Neural progenitor cell (in vitro differentiated cells): ENCODE measurements at regions not wholly inside any gene's neighbourhood (a gene's known extent, or its start where the extent isn't known, plus 50 kb on each side); places are given as distances from the start of the nearest gene placed in this dataset.

Experiments used
- DNase-seq: peaks from one replicate; pipeline ENCODE4 v3.0.0-alpha.2; 2016; ENCODE audit warnings: low spot score
- H2AFZ ChIP-seq: fragments of 200-600 bp; sonication (generic); replicated peaks from 2 replicates; pipeline ENCODE4 v1.6.1; 2016; ENCODE audit warnings: antibody characterized with exemption
- H3F3A ChIP-seq: fragments of 200-600 bp; sonication (generic); 2 replicates; pipeline ENCODE4 v1.6.1; 2016; ENCODE audit warnings: antibody characterized with exemption, low read depth
- H3K27ac ChIP-seq: fragments of 200-600 bp; sonication (generic); 2 replicates; pipeline ENCODE4 v1.5.1; 2016; ENCODE audit warnings: mild to moderate bottlenecking
- H3K27me3 ChIP-seq: fragments of 200-600 bp; sonication (generic); 2 replicates; pipeline ENCODE4 v1.6.1; 2016; ENCODE audit warnings: mild to moderate bottlenecking, moderate library complexity
- H3K36me3 ChIP-seq: fragments of 200-600 bp; sonication (generic); 2 replicates; pipeline ENCODE4 v1.5.1; 2016
- H3K4me1 ChIP-seq: fragments of 200-600 bp; sonication (generic); 2 replicates; pipeline ENCODE4 v1.6.1; 2016; ENCODE audit warnings: mixed run types
- H3K4me2 ChIP-seq: fragments of 200-600 bp; sonication (generic); 2 replicates; pipeline ENCODE4 v1.6.1; 2016
- H3K4me3 ChIP-seq: fragments of 200-600 bp; sonication (generic); 2 replicates; pipeline ENCODE4 v1.5.1; 2016
- H3K79me2 ChIP-seq: fragments of 200-600 bp; sonication (generic); 2 replicates; pipeline ENCODE4 v1.6.1; 2016; ENCODE audit warnings: low read depth
- H3K9ac ChIP-seq: fragments of 200-600 bp; sonication (generic); 2 replicates; pipeline ENCODE4 v1.6.1; 2016
- H3K9me3 ChIP-seq: fragments of 200-600 bp; sonication (generic); 2 replicates; pipeline ENCODE4 v1.5.1; 2016; ENCODE audit warnings: low read depth
- H4K20me1 ChIP-seq: fragments of 200-600 bp; sonication (generic); 2 replicates; pipeline ENCODE4 v1.6.1; 2016; ENCODE audit warnings: low read depth
- H3K27ac Mint-ChIP-seq: 3 replicates; pipeline ENCODE4 v1.8.0; 2021; ENCODE audit warnings: mixed read lengths
- H3K27me3 Mint-ChIP-seq: 2 replicates; pipeline ENCODE4 v1.8.0; 2022; ENCODE audit warnings: low read depth, mild to moderate bottlenecking, inconsistent platforms, moderate library complexity, mixed read lengths; ENCODE audit not compliant: insufficient read depth
- H3K36me3 Mint-ChIP-seq: 3 replicates; pipeline ENCODE4 v1.8.0; 2021; ENCODE audit warnings: mixed read lengths
- H3K4me1 Mint-ChIP-seq: 3 replicates; pipeline ENCODE4 v1.8.0; 2021; ENCODE audit warnings: mixed read lengths
- H3K4me3 Mint-ChIP-seq: 3 replicates; pipeline ENCODE4 v1.8.0; 2021; ENCODE audit warnings: mild to moderate bottlenecking, moderate library complexity, mixed read lengths
- H3K9me3 Mint-ChIP-seq: 3 replicates; pipeline ENCODE4 v1.8.0; 2020; ENCODE audit warnings: mixed read lengths
- CTCF ChIP-seq: fragments of 200-600 bp; sonication (generic); IDR thresholded peaks from 2 replicates; pipeline ENCODE4 v1.5.1; 2017; ENCODE audit warnings: antibody characterized with exemption, mild to moderate bottlenecking
- EZH2 ChIP-seq: fragments of 200-600 bp; sonication (generic); IDR thresholded peaks from 2 replicates; pipeline ENCODE4 v1.6.1; 2017; ENCODE audit warnings: antibody characterized with exemption, mild to moderate bottlenecking, moderate library complexity
- EZH2phosphoT487 ChIP-seq: fragments of 200-600 bp; sonication (generic); IDR thresholded peaks from 2 replicates; pipeline ENCODE4 v1.6.1; 2017; ENCODE audit warnings: antibody characterized with exemption

- no peaks in the 10 kb centered on the region for H3K36me3 ChIP-seq
- H4K20me1 ChIP-seq, result no peaks in the 10 kb centered on the region
- peaks cover 7% of the 10 kb centered on the region for H3K9me3 Mint-ChIP-seq
- H3F3A ChIP-seq, result no peaks in the 10 kb centered on the region
- TF ChIP-seq EZH2 (no peak), CTCF (no peak), EZH2phosphoT487 (no peak)
- H3K4me1 ChIP-seq, result no peaks in the 10 kb centered on the region
- no peaks in the 10 kb centered on the region for H3K79me2 ChIP-seq
- H3K27me3 ChIP-seq, result no peaks in the 10 kb centered on the region
- no peak overlapping the region for H3K4me2 ChIP-seq
- H3K4me3 Mint-ChIP-seq, result no peak overlapping the region
- H3K27ac Mint-ChIP-seq, result no peak overlapping the region
- no peaks in the 10 kb centered on the region for H3K36me3 Mint-ChIP-seq
- H3K4me3 ChIP-seq, result no peak overlapping the region
- H3K27me3 Mint-ChIP-seq, result peaks cover 6% of the 10 kb centered on the region
- H3K9me3 ChIP-seq, result no peaks in the 10 kb centered on the region
- no peak overlapping the region for H3K9ac ChIP-seq
- H2AFZ ChIP-seq, result no peak overlapping the region
- no peak overlapping the region for H3K27ac ChIP-seq
- DNase-seq, result no peak
- H3K4me1 Mint-ChIP-seq, result no peaks in the 10 kb centered on the region
Measured at GRCh38 chr20:20941468-20941889, 164.7 kb downstream of the LINC00237 start.

- DNase-seq, result no peak
- TF ChIP-seq EZH2phosphoT487 (no peak), EZH2 (no peak), CTCF (no peak)
- Histone ChIP-seq H3K27me3 (no peaks in the 10 kb centered on the region), H3F3A (no peaks in the 10 kb centered on the region), H3K36me3 (no peaks in the 10 kb centered on the region), H4K20me1 (no peaks in the 10 kb centered on the region), H3K27ac (no peak overlapping the region), H3K79me2 (no peaks in the 10 kb centered on the region), H3K4me1 (no peaks in the 10 kb centered on the region), H2AFZ (no peak overlapping the region), H3K4me2 (no peak overlapping the region), H3K9me3 (no peaks in the 10 kb centered on the region), H3K4me3 (no peak overlapping the region), H3K9ac (no peak overlapping the region)
- no peaks in the 10 kb centered on the region for H3K9me3 Mint-ChIP-seq
- no peak overlapping the region for H3K4me3 Mint-ChIP-seq
- no peak overlapping the region for H3K27ac Mint-ChIP-seq
- no peaks in the 10 kb centered on the region for H3K4me1 Mint-ChIP-seq
- peaks cover 7% of the 10 kb centered on the region for H3K27me3 Mint-ChIP-seq
- H3K36me3 Mint-ChIP-seq, result no peaks in the 10 kb centered on the region
Measured at GRCh38 chr20:20939006-20939405, 167.2 kb downstream of the LINC00237 start.

GRCh38 chr20:20938599-20938998 lies 167.6 kb downstream of the LINC00237 start:
- no peaks in the 10 kb centered on the region for H3K79me2 ChIP-seq
- H3K9ac ChIP-seq, result no peak overlapping the region
- Mint-ChIP-seq H3K4me3 (no peak overlapping the region), H3K27ac (no peak overlapping the region), H3K9me3 (no peaks in the 10 kb centered on the region), H3K27me3 (peaks cover 7% of the 10 kb centered on the region), H3K4me1 (peaks cover 3% of the 10 kb centered on the region), H3K36me3 (no peaks in the 10 kb centered on the region)
- no peak for TF ChIP-seq EZH2phosphoT487
- no peak overlapping the region for H3K27ac ChIP-seq
- H3F3A ChIP-seq, result no peaks in the 10 kb centered on the region
- no peaks in the 10 kb centered on the region for H3K4me1 ChIP-seq
- H2AFZ ChIP-seq, result no peak overlapping the region
- no peaks in the 10 kb centered on the region for H3K27me3 ChIP-seq
- DNase-seq, result no peak
- no peak overlapping the region for H3K4me2 ChIP-seq
- no peaks in the 10 kb centered on the region for H3K36me3 ChIP-seq
- H4K20me1 ChIP-seq, result no peaks in the 10 kb centered on the region
- H3K4me3 ChIP-seq, result no peak overlapping the region
- H3K9me3 ChIP-seq, result no peaks in the 10 kb centered on the region

- no peak overlapping the region for H3K9ac ChIP-seq
- no peaks in the 10 kb centered on the region for H4K20me1 ChIP-seq
- H3K36me3 ChIP-seq, result no peaks in the 10 kb centered on the region
- H2AFZ ChIP-seq, result no peak overlapping the region
- H3K4me2 ChIP-seq, result no peak overlapping the region
- TF ChIP-seq EZH2 (no peak), CTCF (no peak), EZH2phosphoT487 (no peak)
- H3K4me3 ChIP-seq, result no peak overlapping the region
- no peak overlapping the region for H3K27ac ChIP-seq
- Mint-ChIP-seq H3K4me1 (peaks cover 6% of the 10 kb centered on the region), H3K36me3 (no peaks in the 10 kb centered on the region), H3K9me3 (no peaks in the 10 kb centered on the region), H3K27me3 (peaks cover 6% of the 10 kb centered on the region), H3K4me3 (no peak overlapping the region), H3K27ac (no peak overlapping the region)
- H3F3A ChIP-seq, result no peaks in the 10 kb centered on the region
- H3K27me3 ChIP-seq, result no peaks in the 10 kb centered on the region
- no peaks in the 10 kb centered on the region for H3K4me1 ChIP-seq
- no peaks in the 10 kb centered on the region for H3K9me3 ChIP-seq
- DNase-seq, result no peak
- no peaks in the 10 kb centered on the region for H3K79me2 ChIP-seq
Measured at GRCh38 chr20:20938131-20938530, 168.0 kb downstream of the LINC00237 start.
